Heart right ventricle (tissue), 16 donors: ENCODE measurements at regions not wholly inside any gene's neighbourhood (a gene's known extent, or its start where the extent isn't known, plus 50 kb on each side); places are given as distances from the start of the nearest gene placed in this dataset.
"Not testable (repeated sequence)": the region's sequence is repeated elsewhere in the genome, so short reads cannot be mapped to it uniquely, and the experiment has no call there.

Experiments used
- ATAC-seq, 8 donors: fragments of 200-7000 bp; cut with Tn5 transposase; one replicate each; pipeline ENCODE4 v1.9.1; 2020; ENCODE audit warnings: mild to moderate bottlenecking in 8 of 8, moderate library complexity in 8 of 8, moderate number of reproducible peaks in 1 of 8
- DNase-seq, 2 donors: peaks; one replicate each; pipeline ENCODE4 v3.0.0-alpha.2; 2020
- H3K27ac ChIP-seq, 10 donors: fragments of 200-600 bp; sonication (generic) in 2 of 10; one replicate each; pipeline versions ENCODE4 v1.5.0 to v1.8.0; 2020 to 2022; ENCODE audit warnings: mild to moderate bottlenecking in 3 of 10
- H3K27me3 ChIP-seq, 7 donors: fragments of 200-600 bp; one replicate each; pipeline ENCODE4 v1.8.0; 2021 to 2022; ENCODE audit warnings: mild to moderate bottlenecking in 2 of 7
- H3K36me3 ChIP-seq, 9 donors: fragments of 200-600 bp; sonication (generic) in 1 of 9; one replicate each; pipeline versions ENCODE4 v1.5.0 to v1.8.0; 2020 to 2022; ENCODE audit warnings: mild to moderate bottlenecking in 2 of 9
- H3K4me1 ChIP-seq, 9 donors: fragments of 200-600 bp; sonication (generic) in 1 of 9; one replicate each; pipeline versions ENCODE4 v1.5.0 to v1.8.0; 2020 to 2022; ENCODE audit warnings: mild to moderate bottlenecking in 4 of 9
- H3K4me3 ChIP-seq, 10 donors: fragments of 200-600 bp; sonication (generic) in 2 of 10; one replicate each; pipeline versions ENCODE4 v1.5.0 to v1.8.0; 2020 to 2022; ENCODE audit warnings: mild to moderate bottlenecking in 7 of 10, moderate library complexity in 2 of 10
- H3K9me3 ChIP-seq, 11 donors: fragments of 200-600 bp in 10 of 11; sonication (generic) in 2 of 11; one replicate each; pipeline versions ENCODE4 v1.5.0 to v1.8.0; 2013 to 2022; ENCODE audit warnings: mild to moderate bottlenecking in 2 of 11, control low read depth in 1 of 11, moderate library complexity in 1 of 11
- CTCF ChIP-seq, 9 donors: fragments of 200-600 bp; sonication (generic) in 2 of 9; IDR thresholded peaks; one replicate each; pipeline versions ENCODE4 v1.5.0 to v1.8.0; 2021 to 2022; ENCODE audit warnings: antibody characterized with exemption in 9 of 9, mild to moderate bottlenecking in 5 of 9, moderate library complexity in 1 of 9
- WGBS, 2 donors: extraction: QIAGEN DNeasy Blood & Tissue Kit; methylation state at CpG; one replicate each; pipeline ENCODE4 v1.1.7; 2013; ENCODE audit warnings: inconsistent platforms in 1 of 2; 5-methylcytosine and 5-hydroxymethylcytosine counted together
- intact Hi-C, 10 donors: fragments of 100-400 bp; cut with DNase I; formaldehyde crosslinking; loops; one replicate each; pipeline versions ENCODE4 v1.11.1 to v1.14.2; 2022
- donor health status: Arrhythmogenic right ventricular cardiomyopathy.
- donor health status: ischemic (EF 13 %, LVEDD 7.1; RV severe dilation, severe dysfunction).
- donor health status: healthy with polysubstance abuse.
- donor health status: DM: no; HTN: yes; CAD: no.
- donor health status: DM: no; HTN: no; CAD: no.
- donor health status: ischemic (EF 25% LVEDD 6.9; RV normal size, moderate dysfunction).
- donor health status: ischemic (EF 25% LVEDD 5.7; RV mildly dilated, moderate dysfunction).
- donor health status: healthy.
- donor health status: DM: yes; HTN: yes; CAD: no.
- donor health status: Ischemic cardiomyopathy.
- donor health status: ischemic (EF 35%, LVEDD 5.7; RV mildly dilated, moderate dysfunction).
- donor health status: nonischemic (EF 11% LVEDD 7.7; RV severe dilation, severe dysfunction).
- donor health status: DM: yes; HTN: yes; CAD: no.
- donor health status: PGD.
- donor health status: ischemic (EF 29% LVEDD 5.4; RV normal size, mild dysfunction).
- donor health status: nonischemic (EF 23%, LVEDD 6.1; RV moderate dilation, normal function).

GRCh38 chr7:84912018-84912417 lies 274.8 kb downstream of the SEMA3D start:
- H3K4me3 ChIP-seq, result no peak overlapping the region
- TF ChIP-seq CTCF (IDR thresholded peaks at IDR 0.05), result no peak
- H3K27me3 ChIP-seq, result no peaks in the 10 kb centered on the region
- intact Hi-C loops, result loop anchor here in 1 of 10 donors (10.0 kb wide), 1 partner anchor 103 kb away; no protein-coding TSS in a partner anchor
- H3K4me1 ChIP-seq, result peaks cover 0 to 4% (median 0%) of the 10 kb centered on the region in 9 donors
- ATAC-seq (no peak), DNase-seq (no peak)
- no peak overlapping the region for H3K27ac ChIP-seq
- H3K9me3 ChIP-seq, result no peaks in the 10 kb centered on the region
- no peaks in the 10 kb centered on the region for H3K36me3 ChIP-seq

- ATAC-seq (no peak), DNase-seq (no peak)
- no peak for TF ChIP-seq CTCF (IDR thresholded peaks at IDR 0.05)
- Histone ChIP-seq H3K36me3 (no peaks in the 10 kb centered on the region), H3K4me1 (peaks cover 0 to 4% (median 0%) of the 10 kb centered on the region in 9 donors), H3K4me3 (no peak overlapping the region), H3K27ac (no peak overlapping the region), H3K27me3 (no peaks in the 10 kb centered on the region), H3K9me3 (no peaks in the 10 kb centered on the region)
- 91 to 95% methylated on average over 4 of the region's 4 CpGs for WGBS, 2 donors
- intact Hi-C loops, result loop anchor here in 1 of 10 donors (10.0 kb wide), 1 partner anchor 104 kb away; no protein-coding TSS in a partner anchor
Measured at GRCh38 chr7:84911077-84911476, 275.8 kb downstream of the SEMA3D start.

GRCh38 chr7:84910322-84910721 lies 276.5 kb downstream of the SEMA3D start:
- H3K36me3 ChIP-seq, H3K9me3 ChIP-seq, DNase-seq, H3K4me1 ChIP-seq, H3K27me3 ChIP-seq, H3K27ac ChIP-seq, ATAC-seq, H3K4me3 ChIP-seq: not testable (repeated sequence)
- intact Hi-C loops, result loop anchor here in 1 of 10 donors (10.0 kb wide), 1 partner anchor 104 kb away; no protein-coding TSS in a partner anchor
- 92 to 98% methylated on average over 5 of the region's 5 CpGs for WGBS, 2 donors

GRCh38 chr7:84908196-84908793 lies 278.6 kb downstream of the SEMA3D start:
- H3K27me3 ChIP-seq, result no peaks in the 10 kb centered on the region
- DNase-seq, result no peak
- H3K27ac ChIP-seq, result no peak overlapping the region
- no peaks in the 10 kb centered on the region for H3K9me3 ChIP-seq
- H3K4me1 ChIP-seq, result peaks cover 0 to 4% (median 0%) of the 10 kb centered on the region in 9 donors
- no peak for TF ChIP-seq CTCF (IDR thresholded peaks at IDR 0.05)
- ATAC-seq, result no peak
- intact Hi-C loops, result loop anchor here in 1 of 10 donors (5.0 kb wide), 1 partner anchor 109 kb away; no protein-coding TSS in a partner anchor
- H3K4me3 ChIP-seq, result no peak overlapping the region
- no peaks in the 10 kb centered on the region for H3K36me3 ChIP-seq

GRCh38 chr7:84906889-84907288 lies 280.0 kb downstream of the SEMA3D start:
- Histone ChIP-seq H3K4me3 (no peak overlapping the region), H3K27ac (no peak overlapping the region), H3K36me3 (no peaks in the 10 kb centered on the region), H3K4me1 (peaks cover 0 to 4% (median 0%) of the 10 kb centered on the region in 9 donors), H3K9me3 (no peaks in the 10 kb centered on the region), H3K27me3 (no peaks in the 10 kb centered on the region)
- WGBS, 2 donors, result 62 to 67% methylated on average over 4 of the region's 4 CpGs
- no peak for TF ChIP-seq CTCF (IDR thresholded peaks at IDR 0.05)
- no peak for DNase-seq
- intact Hi-C loops, result loop anchor here in 1 of 10 donors (5.0 kb wide), 1 partner anchor 110 kb away; no protein-coding TSS in a partner anchor
- ATAC-seq, result no peak
